GM12865 (cell line): ENCODE measurements at regions not wholly inside any gene's neighbourhood (a gene's known extent, or its start where the extent isn't known, plus 50 kb on each side); places are given as distances from the start of the nearest gene placed in this dataset.

Experiments
- DNase-seq: peaks from one replicate; pipeline ENCODE4 v3.0.0; 2010; ENCODE audit warnings: low read depth
- H3K4me3 ChIP-seq: 2 replicates; pipeline ENCODE4 v1.5.1; 2011; ENCODE audit warnings: mild to moderate bottlenecking, low read depth, low read length, control low read depth
- TF ChIP-seq, protein P1 (sequence below): IDR thresholded peaks from 2 replicates; pipeline ENCODE4 v1.5.1; 2011; ENCODE audit warnings: low read length, control low read depth, low read depth, inconsistent platforms; ENCODE audit not compliant: insufficient read depth; ENCODE audit errors: missing control alignments

DNA sequence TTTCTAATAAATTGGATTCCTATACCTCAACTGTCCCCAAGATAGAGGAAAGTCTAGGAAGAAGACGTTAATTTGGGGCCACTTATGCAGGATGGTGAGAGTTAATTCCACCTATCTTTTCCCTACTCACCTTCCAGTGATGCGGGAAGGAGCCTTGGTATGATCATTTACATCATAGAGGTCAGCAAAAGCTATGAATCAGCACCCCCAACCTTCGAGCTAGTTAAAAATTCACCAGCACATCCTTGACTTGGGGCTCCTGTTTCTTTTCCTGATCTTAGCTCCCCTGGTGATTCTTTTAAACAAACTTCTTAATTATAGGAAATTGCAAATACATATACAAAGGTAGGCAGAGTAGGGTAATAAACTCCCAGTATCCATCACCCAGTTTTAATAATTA lies 366.6 kb downstream of the SOX2 start:
- H3K4me3 ChIP-seq = no peak overlapping the region
- no peak for DNase-seq
- TF ChIP-seq, protein P1, sequence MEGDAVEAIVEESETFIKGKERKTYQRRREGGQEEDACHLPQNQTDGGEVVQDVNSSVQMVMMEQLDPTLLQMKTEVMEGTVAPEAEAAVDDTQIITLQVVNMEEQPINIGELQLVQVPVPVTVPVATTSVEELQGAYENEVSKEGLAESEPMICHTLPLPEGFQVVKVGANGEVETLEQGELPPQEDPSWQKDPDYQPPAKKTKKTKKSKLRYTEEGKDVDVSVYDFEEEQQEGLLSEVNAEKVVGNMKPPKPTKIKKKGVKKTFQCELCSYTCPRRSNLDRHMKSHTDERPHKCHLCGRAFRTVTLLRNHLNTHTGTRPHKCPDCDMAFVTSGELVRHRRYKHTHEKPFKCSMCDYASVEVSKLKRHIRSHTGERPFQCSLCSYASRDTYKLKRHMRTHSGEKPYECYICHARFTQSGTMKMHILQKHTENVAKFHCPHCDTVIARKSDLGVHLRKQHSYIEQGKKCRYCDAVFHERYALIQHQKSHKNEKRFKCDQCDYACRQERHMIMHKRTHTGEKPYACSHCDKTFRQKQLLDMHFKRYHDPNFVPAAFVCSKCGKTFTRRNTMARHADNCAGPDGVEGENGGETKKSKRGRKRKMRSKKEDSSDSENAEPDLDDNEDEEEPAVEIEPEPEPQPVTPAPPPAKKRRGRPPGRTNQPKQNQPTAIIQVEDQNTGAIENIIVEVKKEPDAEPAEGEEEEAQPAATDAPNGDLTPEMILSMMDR = no peak

- DNase-seq = no peak
- no peak overlapping the region for H3K4me3 ChIP-seq
- TF ChIP-seq, protein P1 = no peak
Measured at GRCh38 chr3:182078929-182079328, 367.2 kb downstream of the SOX2 start.

- DNase-seq = no peak
- TF ChIP-seq, protein P1 = no peak
- no peak overlapping the region for H3K4me3 ChIP-seq
Measured at GRCh38 chr3:182081096-182081495, 369.4 kb downstream of the SOX2 start.

DNA sequence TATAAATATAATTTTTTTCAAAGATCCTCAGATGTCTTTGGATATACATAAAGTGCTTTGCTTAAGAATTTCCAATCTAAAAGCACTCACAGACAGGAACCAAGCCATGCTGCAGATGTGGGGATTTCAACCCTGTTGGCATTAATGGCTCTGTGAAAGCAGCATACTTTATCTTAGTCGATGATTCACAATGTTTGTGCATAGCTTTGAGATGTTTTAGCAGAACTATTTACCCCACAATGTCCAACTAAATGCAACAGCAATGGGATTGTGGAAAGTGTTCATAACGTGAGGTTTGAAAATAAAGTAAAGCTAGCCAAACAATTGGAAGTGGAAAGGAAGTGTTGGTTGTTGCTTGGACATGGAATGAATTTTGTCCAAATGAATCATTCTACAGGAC lies 371.4 kb downstream of the SOX2 start:
- TF ChIP-seq, protein P1 = no peak
- H3K4me3 ChIP-seq = no peak overlapping the region
- DNase-seq = no peak

GRCh38 chr3:182092662-182093262 lies 381.0 kb downstream of the SOX2 start:
- TF ChIP-seq, protein P1 = no peak
- no peak for DNase-seq
- no peak overlapping the region for H3K4me3 ChIP-seq

DNA sequence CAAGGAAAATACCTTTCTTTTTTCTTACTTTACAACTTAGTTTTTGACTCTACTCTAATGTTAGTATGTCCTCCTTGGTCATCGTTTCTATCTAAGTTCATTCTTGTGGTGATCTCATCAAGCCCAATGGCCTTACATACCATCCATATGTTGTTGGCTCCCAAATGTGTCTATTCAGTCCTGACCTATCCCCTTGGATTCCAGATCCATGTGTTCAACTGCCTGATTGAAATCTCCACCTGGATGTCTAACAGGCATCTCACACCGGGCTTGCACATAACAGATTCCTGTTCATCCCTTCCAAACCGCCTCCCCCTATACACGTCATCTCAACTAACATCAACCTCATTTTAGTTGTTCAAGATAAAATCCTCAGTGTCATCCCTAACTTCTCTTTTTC lies 382.6 kb downstream of the SOX2 start:
- H3K4me3 ChIP-seq = no peak overlapping the region
- no peak for DNase-seq
- TF ChIP-seq, protein P1 = no peak

GRCh38 chr3:182104881-182105280 lies 393.2 kb downstream of the SOX2 start:
- H3K4me3 ChIP-seq = no peak overlapping the region
- TF ChIP-seq, protein P1 = no peak
- no peak for DNase-seq
